Left renal cortex interstitium (tissue), 4 donors: ENCODE measurements at regions not wholly inside any gene's neighbourhood (a gene's known extent, or its start where the extent isn't known, plus 50 kb on each side); places are given as distances from the start of the nearest gene placed in this dataset.
A peak's percentile ranks its signal among the peaks of the same experiment; 100 is the strongest.

ENCODE experiments used
- DNase-seq, 4 donors: peaks; one replicate each; pipeline ENCODE4 v3.0.0-alpha.2; 2013; ENCODE audit warnings: low read depth in 4 of 4, low spot score in 2 of 4, missing footprints in 1 of 4

DNA sequence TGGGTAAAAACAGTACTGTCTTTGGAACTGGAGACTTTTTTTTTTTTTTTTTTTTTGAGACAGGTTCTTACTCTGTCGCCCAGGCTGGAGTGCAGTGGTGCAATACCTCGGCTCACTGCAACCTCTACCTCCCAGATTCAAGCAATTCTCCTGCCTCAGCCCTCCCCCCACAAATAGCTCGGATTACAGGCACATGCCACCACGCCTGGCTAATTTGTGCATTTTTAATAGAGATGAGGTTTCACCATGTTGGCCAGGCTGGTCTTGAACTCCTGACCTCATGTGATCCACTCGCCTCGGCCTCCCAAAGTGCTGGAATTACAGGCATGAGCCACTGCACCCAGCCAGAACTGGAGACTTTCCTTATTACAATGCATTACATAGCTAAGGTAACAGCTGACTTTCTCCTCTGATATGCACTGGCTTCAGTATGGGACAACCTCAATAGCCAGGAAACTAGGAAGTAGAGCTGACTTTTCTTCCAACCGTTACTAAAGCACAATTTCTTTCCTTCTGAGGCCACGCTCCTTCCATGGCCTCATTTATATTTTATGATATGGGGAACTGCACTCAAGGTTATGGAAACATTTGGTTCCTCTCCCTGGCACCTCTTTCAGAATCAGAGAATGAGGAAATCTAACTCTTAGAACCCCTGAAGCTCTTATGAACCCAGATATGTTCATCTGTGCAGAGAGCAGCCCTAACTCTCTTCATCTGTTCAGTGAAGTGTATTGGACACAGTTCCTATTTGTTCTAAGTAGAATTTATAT lies 53.5 kb upstream of the FAM9B start:
- DNase-seq, result peak in 1 of 4 donors; percentile 17

DNA sequence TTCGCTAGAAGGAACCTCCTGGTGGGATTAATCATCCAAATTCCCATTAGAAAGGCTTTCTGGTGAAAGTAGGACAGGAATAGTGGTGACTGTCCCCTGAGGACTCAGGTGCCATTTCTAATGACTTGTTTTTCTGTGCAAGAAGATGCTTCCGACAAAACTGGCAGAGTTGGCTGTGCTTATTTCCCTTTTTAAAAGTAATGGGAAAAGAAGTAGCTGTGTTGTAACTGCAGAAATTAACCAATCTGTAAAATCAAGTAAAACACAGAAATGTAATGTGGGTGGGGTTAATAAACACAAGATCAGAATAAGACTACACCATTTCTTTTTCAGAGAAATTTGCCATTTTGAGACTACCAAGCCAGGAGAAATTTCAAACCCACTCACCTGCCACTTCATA lies 55.0 kb upstream of the FAM9B start:
- no peak for DNase-seq

DNA sequence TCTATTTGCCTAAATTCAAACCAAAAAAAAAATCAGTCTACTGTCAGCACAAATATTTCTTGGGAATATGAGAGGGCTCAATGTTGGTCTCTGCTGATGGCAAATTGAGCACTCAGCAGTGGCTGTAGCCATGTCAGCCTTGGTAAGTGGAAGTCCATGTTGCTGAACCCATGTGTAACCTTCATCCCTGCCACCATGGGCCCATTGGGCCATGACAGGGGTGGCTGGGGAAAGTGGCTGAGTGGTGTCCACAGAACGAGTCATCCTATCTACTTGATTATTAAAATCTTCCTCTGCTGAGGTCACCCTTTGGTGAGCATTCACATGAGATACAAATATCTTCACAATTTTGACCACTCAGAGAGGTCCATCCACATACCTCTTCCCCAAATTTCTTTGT lies 56.8 kb upstream of the FAM9B start:
- DNase-seq, result no peak

DNA sequence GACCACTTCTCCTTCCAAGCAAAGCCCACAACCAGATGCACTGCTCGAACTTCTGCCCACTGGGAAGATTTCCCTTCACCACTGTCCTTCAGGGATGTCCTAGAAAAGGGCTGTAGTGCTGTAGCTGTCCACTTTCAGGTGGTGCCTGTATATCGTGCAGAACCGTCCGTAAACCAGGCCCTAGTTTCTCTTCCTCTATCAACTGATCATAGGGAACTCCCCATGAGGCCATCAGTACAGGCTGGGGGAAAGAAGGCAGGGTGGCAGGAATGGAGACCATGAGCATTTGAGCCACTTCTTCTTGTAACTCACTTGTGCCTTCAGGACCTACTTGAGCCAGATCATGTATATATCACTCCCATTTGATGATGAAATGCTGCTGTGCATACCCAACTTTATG lies 57.3 kb upstream of the FAM9B start:
- DNase-seq, result no peak

DNA sequence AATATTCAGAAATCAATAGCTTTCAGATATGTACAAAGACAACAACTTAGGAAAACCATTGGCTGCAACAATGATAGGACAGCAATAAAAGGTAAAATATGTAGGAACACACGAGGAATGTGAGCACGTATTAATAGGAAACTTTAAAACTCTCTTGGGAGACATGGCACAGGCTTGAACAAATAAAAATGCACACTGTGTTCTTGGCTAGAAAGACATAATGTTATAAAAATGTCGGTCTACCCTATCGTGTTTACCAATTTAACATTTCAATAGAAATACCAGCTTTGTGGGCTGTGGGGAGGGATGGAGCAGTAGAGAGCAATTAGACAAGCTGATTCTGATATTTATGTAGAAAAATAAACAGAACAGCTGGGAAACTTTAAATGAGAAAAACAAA lies 69.0 kb upstream of the FAM9B start:
- no peak for DNase-seq

DNA sequence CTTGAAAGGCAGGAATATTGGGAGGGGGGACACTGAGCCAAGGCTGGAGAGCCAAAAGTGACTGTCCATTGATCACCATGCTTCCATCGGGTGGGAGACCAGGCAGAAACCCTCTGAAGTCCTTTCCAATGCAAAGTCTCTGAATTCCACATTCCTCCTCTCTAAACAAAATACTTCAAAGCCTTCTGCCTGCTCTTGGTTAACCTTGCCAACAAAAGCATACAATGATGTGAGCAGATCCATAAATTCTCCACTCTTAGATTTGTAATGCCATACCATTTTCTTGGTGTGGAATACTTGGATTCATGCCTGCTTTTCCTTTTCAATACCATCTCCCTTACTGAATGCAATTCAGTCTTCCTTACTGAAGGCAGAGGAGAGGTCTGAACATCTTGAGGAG lies 74.1 kb upstream of the FAM9B start:
- no peak for DNase-seq

DNA sequence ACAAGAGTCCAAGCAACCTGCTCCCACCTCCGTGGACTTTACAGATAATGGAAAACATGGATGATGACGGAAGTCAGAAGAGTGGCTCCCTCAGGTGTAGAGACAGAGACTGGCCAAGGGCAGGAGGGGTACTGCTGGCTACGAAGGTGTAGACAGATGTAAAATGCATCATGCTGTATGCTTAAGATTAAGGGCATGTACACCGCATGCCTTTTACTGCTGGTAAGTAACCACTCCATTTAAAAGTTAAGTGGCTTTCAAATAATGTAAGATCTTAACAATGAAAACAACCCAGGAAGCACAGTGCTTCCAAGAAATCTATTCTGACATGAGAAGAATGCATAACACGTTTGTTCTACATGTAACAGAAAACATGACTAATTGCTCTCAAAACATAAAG lies 76.9 kb upstream of the FAM9B start:
- no peak for DNase-seq

DNA sequence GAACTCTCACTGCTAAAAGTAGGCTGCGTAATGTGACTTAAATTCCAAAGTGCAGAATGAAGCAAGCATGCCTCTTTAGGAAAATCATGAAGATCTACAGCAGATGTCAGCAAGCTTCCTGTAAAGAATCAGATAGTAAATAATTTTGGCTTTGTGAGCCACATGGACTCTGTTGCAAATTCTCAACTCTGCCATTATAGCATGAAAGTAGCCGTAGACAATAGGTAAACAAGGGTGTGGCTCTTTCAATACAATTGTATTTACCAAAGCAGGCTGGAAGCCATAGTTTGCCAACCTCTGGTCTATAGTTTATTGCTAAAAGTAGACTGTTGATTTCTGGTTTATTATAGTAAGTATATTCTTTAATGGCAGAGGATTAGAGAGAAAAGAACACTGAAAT lies 80.3 kb upstream of the FAM9B start:
- no peak for DNase-seq

DNA sequence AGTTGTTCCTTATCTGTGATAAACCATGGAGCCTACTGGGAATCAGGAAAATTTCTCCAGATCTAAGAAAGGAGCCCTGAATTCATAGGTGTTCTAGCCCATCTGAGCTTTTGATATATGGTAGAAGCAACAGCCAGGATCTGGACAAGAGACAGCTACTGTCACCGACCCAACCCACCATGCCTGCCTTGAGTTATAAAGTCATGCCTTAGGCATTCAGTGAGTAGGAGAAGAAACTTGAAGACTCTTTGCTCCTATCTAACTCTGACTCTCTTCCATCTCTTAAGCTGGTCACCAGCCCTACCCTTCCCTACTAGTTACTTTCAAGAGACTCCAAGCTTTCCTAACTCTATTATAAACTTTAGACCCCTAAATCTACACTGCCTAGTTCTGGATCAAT lies 83.9 kb upstream of the FAM9B start:
- DNase-seq, result no peak

DNA sequence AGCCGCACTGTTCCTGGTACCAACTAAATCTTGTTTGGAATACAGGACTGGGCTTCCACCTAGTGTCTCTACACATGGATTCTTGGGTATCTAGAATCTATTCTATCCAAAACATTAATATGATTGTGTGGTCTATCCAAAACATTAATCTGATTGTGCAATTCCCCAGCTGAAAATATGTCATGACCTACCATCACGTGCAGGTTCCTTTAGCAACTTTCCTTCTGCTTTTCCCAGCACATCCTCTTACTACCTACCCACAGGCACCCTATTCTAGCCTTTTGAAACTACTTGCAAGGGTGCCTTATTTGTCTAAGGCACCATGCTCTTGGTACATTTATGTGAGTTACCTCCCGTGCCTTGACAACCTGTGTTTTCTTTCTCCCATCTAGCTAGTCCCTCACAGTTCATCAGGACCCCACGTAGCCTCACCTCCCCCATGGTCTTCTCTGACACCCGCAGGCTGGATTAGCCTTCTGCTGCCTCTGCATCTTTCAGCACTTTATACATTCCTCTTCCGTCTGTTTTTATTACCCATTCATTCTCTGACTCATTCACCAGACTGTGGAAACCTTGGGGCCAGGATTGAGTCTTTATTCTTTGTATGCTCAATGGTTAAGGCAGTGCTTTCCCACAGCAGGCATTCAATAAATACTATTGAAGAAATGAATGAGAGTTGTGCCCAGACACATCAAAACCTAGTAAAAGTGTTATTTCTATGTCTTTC lies 88.8 kb upstream of the FAM9B start:
- no peak for DNase-seq

DNA sequence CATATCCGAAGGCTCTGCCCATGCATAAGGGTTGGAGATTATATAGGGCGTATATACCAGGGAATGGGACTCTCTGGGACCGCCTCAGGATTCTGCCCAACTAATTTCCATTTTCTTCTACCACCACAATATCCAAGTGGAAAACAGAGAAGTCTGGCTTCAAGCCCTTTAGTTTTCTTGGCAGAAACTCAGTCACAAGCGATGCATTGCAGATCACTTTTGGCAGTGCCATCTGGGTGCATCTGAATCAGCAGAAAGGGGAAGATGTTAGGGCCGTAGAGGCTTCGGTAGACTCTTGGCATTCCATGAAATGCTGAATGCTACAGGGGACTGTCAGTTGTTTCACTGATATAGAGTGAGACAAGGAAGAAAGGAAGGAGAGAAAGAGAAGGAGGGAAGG lies 94.1 kb upstream of the FAM9B start:
- DNase-seq, result no peak

DNA sequence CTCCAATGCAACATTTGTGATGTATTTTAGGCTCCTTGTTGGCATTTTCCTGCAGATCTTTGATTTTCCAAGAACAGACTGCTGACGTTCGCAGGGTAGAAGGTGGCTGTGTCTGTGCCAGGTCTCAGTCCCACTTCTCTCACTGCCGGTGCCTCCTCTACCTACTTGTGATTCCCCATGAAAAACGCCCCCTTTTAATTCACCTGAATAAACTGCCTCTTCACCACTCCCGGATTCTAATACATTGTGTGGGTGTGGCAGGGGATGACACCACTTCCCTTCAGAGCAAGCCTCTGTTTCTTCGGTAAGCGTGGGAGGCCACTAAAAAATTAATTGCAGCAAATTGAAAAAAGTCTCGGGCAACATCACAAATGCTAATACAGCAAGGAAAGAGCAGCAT lies 96.1 kb upstream of the FAM9B start:
- DNase-seq, result no peak

DNA sequence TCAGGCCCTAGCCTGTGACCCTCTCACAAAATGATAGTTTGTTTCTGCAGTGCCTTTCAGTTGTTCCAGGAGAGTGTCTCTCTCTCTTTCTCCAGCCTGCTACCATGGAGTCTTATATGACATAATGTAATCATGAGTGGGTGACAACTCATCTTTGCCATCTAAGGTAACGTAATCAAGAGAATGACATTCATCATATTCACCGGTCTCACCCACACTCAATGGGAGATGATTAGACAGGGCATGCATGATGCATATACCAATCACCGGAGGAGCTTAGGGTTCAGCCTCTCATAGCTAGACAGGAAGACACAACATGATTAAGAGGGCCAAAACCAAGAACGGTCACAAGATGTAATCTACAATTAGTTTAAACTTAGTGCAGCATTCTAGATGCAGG lies 97.1 kb upstream of the FAM9B start:
- no peak for DNase-seq

DNA sequence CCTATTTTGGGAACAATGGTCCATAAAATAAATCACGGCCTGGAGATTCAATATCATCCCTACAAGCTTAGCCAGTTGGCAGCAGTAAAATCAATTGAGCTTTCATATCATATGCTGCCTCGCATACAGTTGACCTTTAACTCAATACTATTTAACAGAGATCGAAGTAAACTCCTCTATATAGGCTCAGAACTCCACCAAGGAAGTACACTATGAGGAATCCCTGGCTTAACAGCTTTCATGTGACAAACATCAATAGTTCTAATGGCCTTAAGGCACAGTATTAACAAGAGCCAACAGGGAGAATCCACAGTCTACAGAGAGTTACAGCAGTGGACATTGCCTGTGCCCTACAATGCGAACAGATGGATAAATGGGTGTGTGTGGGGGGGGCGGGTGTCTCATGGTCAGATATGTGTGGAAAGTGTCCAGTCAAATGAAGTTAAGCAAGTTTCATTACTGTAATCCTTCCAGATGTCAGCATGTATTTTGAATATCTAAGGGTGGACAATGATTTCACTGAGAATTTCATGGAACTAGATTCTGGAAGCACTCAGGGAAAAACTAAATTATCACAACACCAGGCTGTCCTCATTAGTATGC lies 98.2 kb upstream of the FAM9B start:
- no peak for DNase-seq

DNA sequence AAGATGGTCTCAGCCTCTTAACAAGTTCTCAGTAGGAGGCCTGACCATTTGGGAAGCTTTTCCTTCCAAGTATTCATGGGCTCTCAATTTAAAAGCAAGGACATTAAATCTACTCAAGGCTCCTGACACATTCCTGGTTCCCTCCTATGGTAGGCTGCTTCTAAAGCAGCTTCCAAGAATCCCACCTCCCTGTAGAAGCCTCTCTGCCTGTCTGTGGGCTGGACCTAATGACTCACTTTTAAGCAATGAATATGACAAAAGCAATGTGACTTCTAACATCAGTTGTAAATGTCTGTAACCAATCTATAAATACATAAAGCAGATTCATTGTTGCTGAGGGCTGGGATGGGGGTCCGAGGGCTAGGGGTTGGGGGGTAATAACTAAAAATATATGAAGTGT lies 99.5 kb upstream of the FAM9B start:
- no peak for DNase-seq

DNA sequence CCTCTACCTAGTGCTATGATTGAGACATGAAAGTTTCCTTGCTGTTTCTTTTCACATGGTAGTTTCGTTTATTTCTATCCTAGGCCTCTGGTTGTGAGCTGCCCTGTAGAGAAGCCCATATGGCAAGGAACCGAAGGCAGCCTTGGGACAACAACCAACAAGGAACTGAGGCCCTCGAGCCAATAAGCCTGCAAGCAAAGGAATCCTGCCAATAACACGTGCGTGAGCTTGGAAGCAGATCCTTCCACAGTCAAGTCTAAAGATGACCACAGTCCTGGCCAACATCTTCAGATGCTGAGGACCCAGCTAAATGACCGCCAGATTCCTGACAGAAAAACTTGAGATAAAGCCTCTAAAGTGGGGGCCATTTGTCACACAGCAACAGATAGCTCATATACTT lies 100.4 kb upstream of the FAM9B start:
- no peak for DNase-seq

DNA sequence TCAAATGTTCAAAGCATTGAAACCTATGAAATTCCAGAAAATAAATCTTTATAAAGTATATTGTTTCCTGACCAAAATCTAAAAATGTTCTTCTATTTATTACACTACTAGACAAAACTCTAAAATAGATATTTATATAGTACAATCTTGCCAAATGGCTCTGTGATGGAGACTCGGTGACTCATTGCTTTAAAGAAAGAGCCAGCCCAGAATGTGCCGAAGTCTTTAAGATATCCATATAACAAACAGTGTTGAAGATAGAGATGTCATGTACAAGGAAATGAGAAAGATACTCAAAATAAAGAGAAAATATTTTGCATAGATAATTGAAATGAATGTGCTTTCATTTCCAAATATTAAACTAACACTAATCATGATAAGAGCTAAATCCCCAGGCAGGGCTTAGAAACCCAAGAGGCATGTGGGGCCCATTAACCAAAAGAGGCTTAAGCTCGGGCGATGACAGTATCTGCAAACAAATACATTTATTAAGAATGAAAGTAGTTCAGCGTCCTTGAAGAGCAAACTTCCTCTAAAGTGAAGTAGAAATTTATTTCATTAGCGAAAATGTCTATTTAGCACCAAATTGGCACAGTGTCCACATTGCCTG lies 102.1 kb upstream of the FAM9B start:
- DNase-seq, result no peak

DNA sequence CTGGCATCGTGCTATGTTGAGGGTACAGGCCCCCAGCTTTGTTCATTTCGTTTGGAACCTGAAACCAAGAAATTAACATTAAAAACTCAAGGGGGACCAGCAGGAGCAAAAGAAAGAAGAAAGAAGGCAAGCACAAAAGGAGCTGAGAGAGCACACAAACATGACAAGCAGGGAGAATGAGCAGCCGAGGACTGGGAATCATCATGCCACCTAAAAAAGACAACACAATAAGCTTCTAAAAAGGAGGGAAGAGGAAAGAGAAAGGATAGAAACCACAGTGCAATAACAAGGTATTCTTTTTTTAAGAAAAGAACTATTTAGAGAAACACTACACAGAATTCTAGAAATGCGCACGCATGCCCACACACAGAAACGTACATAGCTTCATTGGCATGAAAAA lies 103.2 kb upstream of the FAM9B start:
- no peak for DNase-seq

DNA sequence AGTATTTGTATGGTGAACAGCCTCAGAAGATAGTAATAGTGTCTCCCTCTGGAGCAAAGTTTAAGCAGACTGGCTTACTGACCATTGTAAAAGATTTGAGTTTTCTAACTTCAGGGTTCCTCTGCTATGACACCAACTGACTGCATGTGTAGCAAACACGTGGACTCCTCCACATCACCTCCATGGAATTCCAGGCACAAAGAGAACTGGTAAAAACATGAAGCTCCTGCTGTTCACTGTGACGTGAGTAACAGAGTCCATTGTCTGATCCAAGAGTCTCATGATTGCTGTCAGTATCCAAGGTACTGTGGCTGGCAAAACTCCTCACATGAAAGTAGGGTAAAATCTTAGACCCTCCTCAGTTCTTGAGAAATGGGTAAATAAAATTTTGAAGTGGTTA lies 107.6 kb upstream of the FAM9B start:
- no peak for DNase-seq

DNA sequence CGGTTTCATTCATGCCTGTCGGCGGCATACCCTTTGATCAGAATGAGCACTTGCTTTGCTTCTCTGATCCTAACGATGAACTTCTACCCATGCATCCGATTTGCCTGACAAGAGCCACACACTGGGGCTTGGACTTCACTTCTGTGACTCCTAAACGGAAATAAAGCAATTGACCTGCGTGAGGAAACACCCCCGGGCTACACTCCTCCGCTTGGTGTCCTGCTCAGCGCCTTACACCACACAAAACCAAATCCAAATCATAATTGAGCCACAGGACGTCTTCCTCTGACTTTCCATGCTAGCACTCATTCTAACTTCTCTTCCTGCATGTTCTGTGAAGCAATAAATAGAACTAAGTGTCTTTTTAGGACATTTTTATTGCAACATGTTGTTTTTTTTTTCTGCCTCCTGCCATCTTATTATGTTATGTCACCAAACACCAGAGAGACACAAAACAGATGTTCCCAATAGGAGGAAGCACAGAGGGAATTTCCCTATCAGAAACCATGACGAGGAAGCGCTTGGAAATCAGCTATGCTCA lies 110.8 kb upstream of the FAM9B start:
- DNase-seq, result peak in 1 of 4 donors; percentile 12

DNA sequence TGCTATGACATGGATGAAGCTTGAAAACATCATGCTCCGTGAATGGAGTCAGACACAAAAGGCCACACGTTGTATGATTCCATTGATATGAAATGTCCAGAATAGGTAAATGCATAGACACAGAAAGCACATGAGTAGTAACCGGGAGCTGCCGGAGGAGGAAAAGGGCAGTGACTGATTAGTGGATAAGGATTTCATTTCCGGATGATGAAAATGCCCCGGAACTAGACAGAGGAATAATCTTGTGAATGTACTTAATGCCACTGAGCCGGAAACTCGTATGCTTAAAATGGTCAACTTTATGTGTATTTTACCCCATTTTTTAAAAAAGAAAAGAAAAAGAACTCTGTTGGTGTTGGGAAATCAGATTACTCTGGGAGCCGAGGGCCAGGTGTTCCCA lies 112.7 kb upstream of the FAM9B start:
- no peak for DNase-seq
